GM12878 (cell line): ENCODE measurements at regions not wholly inside any gene's neighbourhood (a gene's known extent, or its start where the extent isn't known, plus 50 kb on each side); places are given as distances from the start of the nearest gene placed in this dataset.

Source experiments
- ATAC-seq: fragments of 200-7000 bp; cut with Tn5 transposase; 3 replicates; pipeline ENCODE4 v1.9.1; 2020; ENCODE audit warnings: mild to moderate bottlenecking, moderate library complexity
- BruUV-seq: library from RNA; stranded (reverse); fragments of 400-500 nt; replicated peaks from 2 replicates; lab custom pipeline; 2021; lab: Mats Ljungman, UMichigan
- CTCF ChIA-PET: fragments of 300-600 bp; sonication (Branson Sonifier 250); formaldehyde crosslinking; extraction: SDS; loops from one replicate; lab custom pipeline; 2021; ENCODE audit warnings: inconsistent platforms; lab: Yijun Ruan, JAX
- POLR2A ChIA-PET: fragments of 350-600 bp; formaldehyde crosslinking; extraction: SDS; loops from one replicate; lab custom pipeline; 2021; ENCODE audit warnings: inconsistent platforms; lab: Charles Lee
- RAD21 ChIA-PET: fragments of 300-600 bp; sonication (Branson Sonifier 250); formaldehyde crosslinking; loops from one replicate; lab custom pipeline; 2023; ENCODE audit warnings: antibody characterized with exemption; ENCODE audit not compliant: unreplicated experiment; lab: Charles Lee
- SMC1A ChIA-PET: fragments of 300-600 bp; sonication (Branson Sonifier 250); formaldehyde crosslinking; loops from one replicate; lab custom pipeline; 2023; ENCODE audit not compliant: unreplicated experiment, uncharacterized antibody; lab: Charles Lee
- DNase-seq: peaks from one replicate; pipeline ENCODE4 v3.0.0-alpha.2; 2011; ENCODE audit warnings: low read depth, low spot score
- FAIRE-seq: peaks from 3 replicates; lab custom pipeline; 2011; peaks lifted over from hg19 to GRCh38; lab: Jason Lieb, UNC
- H2AFZ ChIP-seq: 2 replicates; pipeline ENCODE4 v1.6.0; 2011; ENCODE audit warnings: low read depth, low read length, control low read depth; ENCODE audit not compliant: control insufficient read depth
- H3K27ac ChIP-seq: 2 replicates; pipeline ENCODE4 v1.5.1; 2011; ENCODE audit warnings: control low read depth; ENCODE audit not compliant: control insufficient read depth, insufficient read depth
- H3K27me3 ChIP-seq, 2 experiments: replicated peaks in 1 of 2; 2 replicates each; pipeline versions ENCODE4 v1.6.0 to v1.6.1; 2011; ENCODE audit warnings: low read length in 1 of 2; ENCODE audit not compliant: control insufficient read depth in 2 of 2, insufficient read depth in 2 of 2
- H3K36me3 ChIP-seq, 2 experiments: 2 replicates each; pipeline ENCODE4 v1.5.1; 2011; ENCODE audit warnings: low read length in 1 of 2; ENCODE audit not compliant: control insufficient read depth in 2 of 2, insufficient read depth in 2 of 2
- H3K4me1 ChIP-seq: 2 replicates; pipeline ENCODE4 v1.6.1; 2011; ENCODE audit warnings: mild to moderate bottlenecking, low read length, moderate library complexity, mixed read lengths; ENCODE audit not compliant: control insufficient read depth, insufficient read depth
- H3K4me2 ChIP-seq: 2 replicates; pipeline ENCODE4 v1.6.0; 2011; ENCODE audit warnings: control low read depth; ENCODE audit not compliant: control insufficient read depth, insufficient read depth
- H3K4me3 ChIP-seq: fragments of 200-600 bp; sonication (generic); 2 replicates; pipeline ENCODE4 v1.5.1; 2016
- H3K79me2 ChIP-seq: 2 replicates; pipeline ENCODE4 v1.6.0; 2011; ENCODE audit warnings: low read length; ENCODE audit not compliant: control insufficient read depth, insufficient read depth
- H3K9ac ChIP-seq: 2 replicates; pipeline ENCODE4 v1.8.0; 2011; ENCODE audit warnings: low read length, control low read depth, mixed read lengths; ENCODE audit not compliant: control insufficient read depth, insufficient read depth
- H3K9me3 ChIP-seq: replicated peaks from 3 replicates; pipeline ENCODE4 v1.5.1; 2011; ENCODE audit warnings: mild to moderate bottlenecking, low read length; ENCODE audit not compliant: control insufficient read depth, insufficient read depth
- H4K20me1 ChIP-seq: 2 replicates; pipeline ENCODE4 v1.6.0; 2011; ENCODE audit not compliant: control insufficient read depth, insufficient read depth
- ATF7 ChIP-seq: fragments of 450-650 bp; IDR thresholded peaks from 2 replicates; pipeline ENCODE4 v1.6.1; 2016; ENCODE audit warnings: low read depth, mild to moderate bottlenecking
- CHD2 ChIP-seq: IDR thresholded peaks from 2 replicates; pipeline ENCODE4 v1.6.1; 2011; ENCODE audit warnings: low read depth, low read length, improper control_type of control experiment, borderline replicate concordance
- CHD4 ChIP-seq: fragments of 200-600 bp; sonication (generic); IDR thresholded peaks from 2 replicates; pipeline ENCODE4 v1.6.1; 2016; ENCODE audit warnings: mild to moderate bottlenecking
- CREB1 ChIP-seq: IDR thresholded peaks from 2 replicates; pipeline ENCODE4 v1.6.1; 2012; ENCODE audit warnings: low read depth, mild to moderate bottlenecking, inconsistent platforms
- ETV6 ChIP-seq, 2 experiments: fragments of 450-650 bp in 1 of 2; IDR thresholded peaks in 1 of 2; conservative IDR thresholded peaks in 1 of 2; 2 replicates each; pipeline ENCODE4 v1.6.1; 2014; ENCODE audit warnings: antibody characterized with exemption in 1 of 2, borderline replicate concordance in 1 of 2, low read depth in 1 of 2, mild to moderate bottlenecking in 1 of 2, moderate library complexity in 1 of 2
- MLLT1 ChIP-seq: fragments of 450-650 bp; IDR thresholded peaks from 2 replicates; pipeline ENCODE4 v1.6.1; 2016; ENCODE audit warnings: mild to moderate bottlenecking
- NKRF ChIP-seq: fragments of 450-650 bp; conservative IDR thresholded peaks from 2 replicates; pipeline ENCODE4 v1.6.1; 2017; ENCODE audit warnings: mild to moderate bottlenecking, moderate library complexity
- PML ChIP-seq: IDR thresholded peaks from 2 replicates; pipeline ENCODE4 v1.6.1; 2012; ENCODE audit warnings: low read length, inconsistent platforms
- POLR2AphosphoS2 ChIP-seq: IDR thresholded peaks from 2 replicates; pipeline ENCODE4 v1.6.1; 2011; ENCODE audit warnings: low read depth, mild to moderate bottlenecking, low read length, improper control_type of control experiment, moderate library complexity
- RAD21 ChIP-seq: IDR thresholded peaks from 2 replicates; pipeline ENCODE4 v1.6.1; 2011; ENCODE audit warnings: mild to moderate bottlenecking, low read depth, low read length, moderate library complexity; ENCODE audit not compliant: insufficient read depth
- RELB ChIP-seq: fragments of 450-650 bp; IDR thresholded peaks from 2 replicates; pipeline ENCODE4 v1.6.1; 2017; ENCODE audit warnings: low read depth, mild to moderate bottlenecking, moderate library complexity
- RUNX3 ChIP-seq: IDR thresholded peaks from 2 replicates; pipeline ENCODE4 v1.6.1; 2012; ENCODE audit warnings: low read length, inconsistent platforms
- TARDBP ChIP-seq: IDR thresholded peaks from 2 replicates; pipeline ENCODE4 v1.6.1; 2016; ENCODE audit warnings: borderline replicate concordance
- ZNF384 ChIP-seq: IDR thresholded peaks from 2 replicates; pipeline ENCODE4 v1.6.1; 2012; ENCODE audit warnings: low read depth, mild to moderate bottlenecking, low read length, improper control_type of control experiment, borderline replicate concordance
- WGBS: methylation state at CpG from one replicate; pipeline ENCODE4 v1.1.6; 2016; ENCODE audit warnings: low lambda C conversion rate; ENCODE audit not compliant: insufficient replicate concordance, insufficient coverage; ENCODE audit errors: missing lambda C conversion rate; 5-methylcytosine and 5-hydroxymethylcytosine counted together
- in situ Hi-C: fragments of 300-500 bp; cut with MboI; formaldehyde crosslinking; loops from 9 replicates; pipeline ENCODE4 v1.14.3; 2018; ENCODE audit warnings: mixed read lengths
- intact Hi-C: fragments of 100-400 bp; cut with micrococcal nuclease; formaldehyde crosslinking; loops from one replicate; pipeline ENCODE4 v1.14.2; 2022; ENCODE audit not compliant: unreplicated experiment
- TF ChIP-seq, protein P1 (sequence below): fragments of 450-650 bp; IDR thresholded peaks from 2 replicates; pipeline ENCODE4 v1.6.1; 2017; ENCODE audit warnings: borderline replicate concordance

- H3K9me3 ChIP-seq, result no peaks in the 10 kb centered on the region
- no peak overlapping the region for H3K4me2 ChIP-seq
- no peak overlapping the region for H3K9ac ChIP-seq
- H3K27ac ChIP-seq, result no peak overlapping the region
- BruUV-seq, result no TSS peak
- POLR2A ChIA-PET, result no interaction called here
- 29% methylated on average over 3 of the region's 3 CpGs for WGBS
- no peak overlapping the region for H2AFZ ChIP-seq
- CTCF ChIA-PET, result no interaction called here
- SMC1A ChIA-PET, result no interaction called here
- in situ Hi-C loops (no loop called here), intact Hi-C loops (no loop called here)
- H3K27me3 ChIP-seq, result no peaks in the 10 kb centered on the region
- no peaks in the 10 kb centered on the region for H3K79me2 ChIP-seq
- H3K4me1 ChIP-seq, result no peaks in the 10 kb centered on the region
- FAIRE-seq, result no peak
- RAD21 ChIA-PET, result no interaction called here
- DNase-seq, result no peak
- H3K4me3 ChIP-seq, result no peak overlapping the region
- H4K20me1 ChIP-seq, result no peaks in the 10 kb centered on the region
- no peak for ATAC-seq
- no peaks in the 10 kb centered on the region for H3K36me3 ChIP-seq
- no peak for TF ChIP-seq CREB1
- no peak for TF ChIP-seq MLLT1
- no peak for TF ChIP-seq ATF7
- TF ChIP-seq RAD21, result no peak
- no peak for TF ChIP-seq CHD4
- TF ChIP-seq ZNF384, result no peak
- no peak for TF ChIP-seq TARDBP
- no peak for TF ChIP-seq PML
- TF ChIP-seq, protein P1, sequence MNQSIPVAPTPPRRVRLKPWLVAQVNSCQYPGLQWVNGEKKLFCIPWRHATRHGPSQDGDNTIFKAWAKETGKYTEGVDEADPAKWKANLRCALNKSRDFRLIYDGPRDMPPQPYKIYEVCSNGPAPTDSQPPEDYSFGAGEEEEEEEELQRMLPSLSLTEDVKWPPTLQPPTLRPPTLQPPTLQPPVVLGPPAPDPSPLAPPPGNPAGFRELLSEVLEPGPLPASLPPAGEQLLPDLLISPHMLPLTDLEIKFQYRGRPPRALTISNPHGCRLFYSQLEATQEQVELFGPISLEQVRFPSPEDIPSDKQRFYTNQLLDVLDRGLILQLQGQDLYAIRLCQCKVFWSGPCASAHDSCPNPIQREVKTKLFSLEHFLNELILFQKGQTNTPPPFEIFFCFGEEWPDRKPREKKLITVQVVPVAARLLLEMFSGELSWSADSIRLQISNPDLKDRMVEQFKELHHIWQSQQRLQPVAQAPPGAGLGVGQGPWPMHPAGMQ, result no peak
- TF ChIP-seq RELB, result no peak
- no peak for TF ChIP-seq CHD2
- no peak for TF ChIP-seq NKRF
- TF ChIP-seq RUNX3, result no peak
- TF ChIP-seq POLR2AphosphoS2, result no peak
- TF ChIP-seq ETV6 (conservative IDR thresholded peaks at IDR 0.05 in 1 of 2, IDR thresholded peaks at IDR 0.05 in 1 of 2; ENCODE audit: borderline replicate concordance in 1 of 2, low read depth in 1 of 2), result no peak
These were observed 179.4 kb upstream of the SEMA3C start for GRCh38 chr7:81098213-81098612.
